PFSK-1 (cell line): ENCODE measurements at regions not wholly inside any gene's neighbourhood (a gene's known extent, or its start where the extent isn't known, plus 50 kb on each side); places are given as distances from the start of the nearest gene placed in this dataset.

Source experiments
- FOXP2 ChIP-seq: optimal IDR thresholded peaks from 2 replicates; pipeline ENCODE3; 2011; ENCODE audit warnings: borderline replicate concordance, control low read depth, inconsistent platforms; ENCODE audit not compliant: insufficient read depth; ENCODE audit errors: extremely low read length, extremely low read depth
- POLR2AphosphoS5 ChIP-seq: IDR thresholded peaks from 2 replicates; pipeline ENCODE4 v1.6.1; 2012; ENCODE audit warnings: low read depth, mild to moderate bottlenecking, control low read depth, low read length, moderate library complexity
- SIN3A ChIP-seq: IDR thresholded peaks from 2 replicates; pipeline ENCODE4 v1.6.1; 2012; ENCODE audit warnings: mild to moderate bottlenecking, low read length, moderate library complexity, borderline replicate concordance; ENCODE audit not compliant: insufficient read depth
- TAF1 ChIP-seq: IDR thresholded peaks from 2 replicates; pipeline ENCODE4 v1.6.1; 2012; ENCODE audit warnings: low read length, control low read depth, borderline replicate concordance; ENCODE audit not compliant: insufficient read depth
- TF ChIP-seq, protein P1 (sequence below), 2 experiments: IDR thresholded peaks; 2 replicates each; pipeline versions ENCODE4 v1.6.1 to v1.8.0; 2011 to 2012; ENCODE audit warnings: low read depth in 2 of 2, low read length in 2 of 2, control low read depth in 1 of 2, inconsistent platforms in 1 of 2, mild to moderate bottlenecking in 1 of 2, moderate library complexity in 1 of 2; ENCODE audit not compliant: insufficient read depth in 1 of 2

DNA sequence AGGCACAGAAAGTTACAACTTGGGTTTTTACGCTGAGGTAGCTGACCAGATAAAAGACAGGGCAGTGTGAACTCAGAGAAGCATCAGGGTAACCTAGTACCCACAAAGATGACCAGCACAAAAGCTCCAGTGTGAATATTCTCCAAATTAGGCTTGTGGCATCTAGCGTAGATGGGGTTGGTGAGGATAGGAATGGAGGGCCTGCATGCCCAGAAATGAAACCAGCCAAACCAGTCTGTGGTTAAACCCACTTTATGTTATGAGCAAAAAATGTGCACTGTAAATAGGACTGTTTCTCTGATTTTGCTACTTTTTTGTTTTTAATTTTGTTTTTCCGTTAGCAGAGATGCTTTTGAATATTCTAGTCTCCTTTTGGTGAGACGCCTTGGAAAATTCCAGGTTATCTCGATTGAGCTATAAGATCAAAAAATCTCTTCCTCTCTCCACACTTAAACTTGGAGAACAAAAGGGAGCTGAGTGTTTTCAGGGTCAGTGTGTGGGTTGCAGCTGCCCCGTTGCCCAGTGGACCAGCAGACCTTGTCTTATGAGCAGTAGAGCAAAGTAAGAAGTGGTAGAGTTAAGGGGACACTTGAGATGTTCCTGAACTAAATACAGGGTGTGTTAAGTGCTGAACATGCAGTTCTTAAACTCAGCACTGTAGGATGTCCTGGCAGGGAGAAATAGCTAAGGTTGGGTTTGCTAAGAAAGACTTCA is 132.9 kb downstream of the C3orf38 start:
- TF ChIP-seq SIN3A = no peak
- no peak for TF ChIP-seq POLR2AphosphoS5
- TF ChIP-seq, protein P1, sequence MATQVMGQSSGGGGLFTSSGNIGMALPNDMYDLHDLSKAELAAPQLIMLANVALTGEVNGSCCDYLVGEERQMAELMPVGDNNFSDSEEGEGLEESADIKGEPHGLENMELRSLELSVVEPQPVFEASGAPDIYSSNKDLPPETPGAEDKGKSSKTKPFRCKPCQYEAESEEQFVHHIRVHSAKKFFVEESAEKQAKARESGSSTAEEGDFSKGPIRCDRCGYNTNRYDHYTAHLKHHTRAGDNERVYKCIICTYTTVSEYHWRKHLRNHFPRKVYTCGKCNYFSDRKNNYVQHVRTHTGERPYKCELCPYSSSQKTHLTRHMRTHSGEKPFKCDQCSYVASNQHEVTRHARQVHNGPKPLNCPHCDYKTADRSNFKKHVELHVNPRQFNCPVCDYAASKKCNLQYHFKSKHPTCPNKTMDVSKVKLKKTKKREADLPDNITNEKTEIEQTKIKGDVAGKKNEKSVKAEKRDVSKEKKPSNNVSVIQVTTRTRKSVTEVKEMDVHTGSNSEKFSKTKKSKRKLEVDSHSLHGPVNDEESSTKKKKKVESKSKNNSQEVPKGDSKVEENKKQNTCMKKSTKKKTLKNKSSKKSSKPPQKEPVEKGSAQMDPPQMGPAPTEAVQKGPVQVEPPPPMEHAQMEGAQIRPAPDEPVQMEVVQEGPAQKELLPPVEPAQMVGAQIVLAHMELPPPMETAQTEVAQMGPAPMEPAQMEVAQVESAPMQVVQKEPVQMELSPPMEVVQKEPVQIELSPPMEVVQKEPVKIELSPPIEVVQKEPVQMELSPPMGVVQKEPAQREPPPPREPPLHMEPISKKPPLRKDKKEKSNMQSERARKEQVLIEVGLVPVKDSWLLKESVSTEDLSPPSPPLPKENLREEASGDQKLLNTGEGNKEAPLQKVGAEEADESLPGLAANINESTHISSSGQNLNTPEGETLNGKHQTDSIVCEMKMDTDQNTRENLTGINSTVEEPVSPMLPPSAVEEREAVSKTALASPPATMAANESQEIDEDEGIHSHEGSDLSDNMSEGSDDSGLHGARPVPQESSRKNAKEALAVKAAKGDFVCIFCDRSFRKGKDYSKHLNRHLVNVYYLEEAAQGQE (IDR thresholded peaks at IDR 0.05; ENCODE audit: insufficient read depth in 1 of 2, low read depth in 2 of 2, low read length in 2 of 2) = no peak
- no peak for TF ChIP-seq TAF1
- TF ChIP-seq FOXP2 = no peak

DNA sequence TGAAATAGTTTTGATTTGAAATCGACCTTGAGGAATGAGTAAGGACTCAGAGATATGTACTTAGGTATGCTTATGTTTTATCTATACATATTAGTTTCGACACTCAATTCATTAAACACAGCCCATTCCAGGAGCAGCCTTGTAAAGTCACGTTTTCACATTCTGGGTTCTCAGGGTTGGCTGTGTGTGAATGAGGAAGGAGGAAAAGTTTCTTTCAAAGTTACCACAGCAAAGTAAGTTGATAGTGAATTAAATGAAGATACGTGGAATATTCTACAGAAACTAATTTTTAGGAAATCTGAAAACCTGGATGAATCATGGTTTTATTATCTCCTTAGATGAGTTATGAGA is 133.5 kb downstream of the C3orf38 start:
- TF ChIP-seq SIN3A (no peak), TAF1 (no peak), POLR2AphosphoS5 (no peak), FOXP2 (no peak)
- TF ChIP-seq, protein P1 (IDR thresholded peaks at IDR 0.05; ENCODE audit: insufficient read depth in 1 of 2, low read depth in 2 of 2, low read length in 2 of 2) = no peak

DNA sequence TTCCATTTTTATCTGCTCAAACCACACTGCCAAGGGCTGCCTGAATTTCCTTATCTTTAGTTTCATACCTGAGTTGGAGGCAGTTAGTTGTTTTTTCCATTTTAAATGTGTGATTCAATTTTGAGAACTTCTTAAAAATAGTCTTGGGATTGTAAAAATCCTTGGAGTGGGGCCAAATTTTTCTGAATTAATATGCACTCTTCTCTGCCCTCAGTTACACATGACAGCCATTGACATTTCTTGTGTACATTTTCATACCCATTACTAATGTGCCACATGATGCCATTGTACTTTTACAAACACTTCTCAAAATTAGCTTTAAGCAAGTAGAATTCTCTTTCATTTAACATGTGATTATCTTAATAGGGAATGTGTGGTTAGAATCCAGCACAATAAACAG is 141.7 kb downstream of the C3orf38 start:
- TF ChIP-seq TAF1 (no peak), POLR2AphosphoS5 (no peak), FOXP2 (no peak), SIN3A (no peak)
- TF ChIP-seq, protein P1 (IDR thresholded peaks at IDR 0.05; ENCODE audit: insufficient read depth in 1 of 2, low read depth in 2 of 2, low read length in 2 of 2) = no peak

DNA sequence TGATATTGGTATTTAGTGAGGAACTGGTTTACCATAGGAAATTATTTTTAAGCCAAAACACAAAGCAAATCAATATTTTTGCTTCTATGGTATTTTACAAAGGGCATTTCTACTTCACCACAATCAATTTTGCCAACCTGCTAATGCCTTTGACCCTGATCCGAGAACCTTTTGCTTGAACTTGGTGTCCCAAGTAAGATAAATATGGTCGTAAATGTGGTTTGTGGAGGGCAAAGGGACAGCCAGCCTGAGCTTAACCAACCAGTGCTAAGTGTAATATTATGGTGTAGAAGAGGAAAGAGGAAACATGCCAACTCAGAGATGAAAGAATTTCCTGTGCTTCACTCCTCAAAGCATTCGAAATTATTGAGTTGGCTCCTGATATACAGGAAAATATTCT is 148.4 kb downstream of the C3orf38 start:
- TF ChIP-seq FOXP2 = no peak

DNA sequence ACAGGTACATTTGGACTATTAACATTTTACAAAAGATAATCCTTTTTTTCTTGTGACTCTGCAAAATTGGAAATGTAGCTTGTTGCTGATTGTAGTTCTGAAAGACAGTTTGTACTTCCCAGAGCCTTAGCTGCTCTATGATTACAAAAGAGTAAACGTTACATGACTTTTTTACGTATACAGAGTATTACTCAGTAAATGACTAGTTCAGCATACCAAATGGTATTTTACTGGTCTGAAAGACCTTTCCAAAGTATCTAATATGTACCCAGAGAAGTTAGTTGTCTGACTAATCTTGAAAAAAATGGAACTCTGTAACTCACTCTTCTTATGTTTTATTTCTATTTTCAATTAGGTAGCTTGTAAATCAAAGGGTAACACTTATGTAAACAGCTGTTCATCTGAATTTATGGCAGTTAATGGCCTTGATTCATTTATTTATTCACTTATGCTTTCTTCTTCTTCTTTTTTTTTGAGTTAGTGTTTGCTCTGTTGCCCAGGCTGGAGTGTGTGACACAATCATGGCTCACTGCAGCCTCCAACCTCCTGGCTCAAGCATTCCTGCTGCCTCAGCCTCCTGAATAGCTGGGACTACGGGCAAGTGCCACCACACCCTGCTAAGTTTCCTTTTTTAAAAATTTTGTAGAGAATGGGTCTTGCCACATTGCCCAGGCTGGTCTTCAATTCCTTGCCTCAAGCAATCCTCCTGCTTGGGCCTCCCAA is 151.7 kb downstream of the C3orf38 start:
- TF ChIP-seq FOXP2 (no peak), SIN3A (no peak), TAF1 (no peak), POLR2AphosphoS5 (no peak)
- TF ChIP-seq, protein P1 (IDR thresholded peaks at IDR 0.05; ENCODE audit: insufficient read depth in 1 of 2, low read depth in 2 of 2, low read length in 2 of 2) = no peak
